GM23338 (cell line): ENCODE measurements at regions not wholly inside any gene's neighbourhood (a gene's known extent, or its start where the extent isn't known, plus 50 kb on each side); places are given as distances from the start of the nearest gene placed in this dataset.

Source experiments
- ATAC-seq: fragments of 200-7000 bp; cut with Tn5 transposase; 3 replicates; pipeline ENCODE4 v1.9.1; 2020
- DNase-seq: peaks from one replicate; pipeline ENCODE4 v3.0.0-alpha.2; 2015; ENCODE audit warnings: low spot score
- H2AFZ ChIP-seq: fragments of 200-600 bp; sonication (generic); 2 replicates; pipeline ENCODE4 v1.8.0; 2016; ENCODE audit warnings: antibody characterized with exemption, mild to moderate bottlenecking, moderate library complexity
- H3F3A ChIP-seq: fragments of 200-600 bp; sonication (generic); replicated peaks from 2 replicates; pipeline ENCODE4 v1.8.0; 2017; ENCODE audit warnings: antibody characterized with exemption, mixed run types, low read depth
- H3K27ac ChIP-seq: fragments of 200-600 bp; sonication (generic); 2 replicates; pipeline ENCODE4 v1.6.1; 2016; ENCODE audit warnings: low read depth
- H3K27me3 ChIP-seq: fragments of 200-600 bp; sonication (generic); 2 replicates; pipeline ENCODE4 v1.8.0; 2016; ENCODE audit warnings: mild to moderate bottlenecking, mixed run types, moderate library complexity; ENCODE audit not compliant: insufficient read depth
- H3K36me3 ChIP-seq: fragments of 200-600 bp; sonication (generic); 2 replicates; pipeline ENCODE4 v1.8.0; 2016; ENCODE audit warnings: mild to moderate bottlenecking; ENCODE audit not compliant: insufficient read depth
- H3K4me1 ChIP-seq: fragments of 200-600 bp; sonication (generic); 2 replicates; pipeline ENCODE4 v1.8.0; 2016; ENCODE audit warnings: mild to moderate bottlenecking, moderate library complexity; ENCODE audit not compliant: insufficient read depth
- H3K4me2 ChIP-seq: fragments of 200-600 bp; sonication (generic); 2 replicates; pipeline ENCODE4 v1.7.1; 2017; ENCODE audit warnings: mixed run types
- H3K4me3 ChIP-seq: fragments of 200-600 bp; sonication (generic); 2 replicates; pipeline ENCODE4 v1.6.1; 2016; ENCODE audit warnings: mixed run types
- H3K79me2 ChIP-seq: fragments of 200-600 bp; sonication (generic); replicated peaks from 2 replicates; pipeline ENCODE4 v1.8.0; 2017; ENCODE audit warnings: mild to moderate bottlenecking; ENCODE audit not compliant: insufficient read depth
- H3K9me2 ChIP-seq: fragments of 200-600 bp; sonication (generic); 2 replicates; pipeline ENCODE4 v1.8.0; 2017; ENCODE audit not compliant: insufficient read depth
- H4K20me1 ChIP-seq: fragments of 200-600 bp; sonication (generic); replicated peaks from 2 replicates; pipeline ENCODE4 v1.8.0; 2017; ENCODE audit warnings: mild to moderate bottlenecking; ENCODE audit not compliant: insufficient read depth
- H3K27ac Mint-ChIP-seq: 2 replicates; pipeline ENCODE4 v1.8.0; 2020; ENCODE audit warnings: inconsistent platforms, mild to moderate bottlenecking, moderate library complexity, mixed read lengths
- H3K27me3 Mint-ChIP-seq: 3 replicates; pipeline ENCODE4 v1.8.0; 2022; ENCODE audit warnings: low read depth, mild to moderate bottlenecking, moderate library complexity, mixed read lengths, inconsistent platforms; ENCODE audit not compliant: insufficient read depth, poor library complexity
- H3K36me3 Mint-ChIP-seq: 3 replicates; pipeline ENCODE4 v1.8.0; 2021; ENCODE audit warnings: low read depth, mild to moderate bottlenecking, inconsistent platforms, moderate library complexity, mixed read lengths
- H3K4me1 Mint-ChIP-seq: 3 replicates; pipeline ENCODE4 v1.8.0; 2020; ENCODE audit warnings: mild to moderate bottlenecking, inconsistent platforms, mixed read lengths
- H3K4me3 Mint-ChIP-seq: 3 replicates; pipeline ENCODE4 v1.8.0; 2021; ENCODE audit warnings: moderate library complexity, mild to moderate bottlenecking, inconsistent platforms, mixed read lengths
- H3K9me3 Mint-ChIP-seq: 3 replicates; pipeline ENCODE4 v1.8.0; 2020; ENCODE audit warnings: moderate library complexity, mild to moderate bottlenecking, inconsistent platforms, mixed read lengths
- CREB1 ChIP-seq: fragments of 250-450 bp; sonication (Bioruptor Pico); IDR thresholded peaks from 2 replicates; pipeline ENCODE4 v1.5.0; 2020; ENCODE audit warnings: low read depth, mild to moderate bottlenecking, moderate library complexity
- NANOG ChIP-seq: IDR thresholded peaks from 2 replicates; pipeline ENCODE4 v1.6.1; 2016; ENCODE audit warnings: antibody characterized with exemption, borderline replicate concordance
- POLR2AphosphoS5 ChIP-seq: IDR thresholded peaks from 2 replicates; pipeline ENCODE4 v1.6.1; 2016; ENCODE audit warnings: antibody characterized with exemption, low read depth
- STAT1 ChIP-seq: IDR thresholded peaks from one replicate; pipeline ENCODE4 v1.6.1; 2016; ENCODE audit warnings: antibody characterized with exemption; ENCODE audit not compliant: unreplicated experiment
- TF ChIP-seq, protein P1 (sequence below): IDR thresholded peaks from one replicate; pipeline ENCODE4 v1.6.1; 2018; ENCODE audit warnings: antibody characterized with exemption; ENCODE audit not compliant: unreplicated experiment
- TF ChIP-seq, protein P2 (sequence below): fragments of 250-450 bp; sonication (Bioruptor Pico); IDR thresholded peaks from 2 replicates; pipeline ENCODE4 v1.5.0; 2020; ENCODE audit warnings: mild to moderate bottlenecking, moderate library complexity

GRCh38 chr1:36565576-36566501, 83.1 kb upstream of the CSF3R start:
- Mint-ChIP-seq H3K27me3 (peaks cover 6% of the 10 kb centered on the region), H3K36me3 (no peaks in the 10 kb centered on the region), H3K4me3 (no peak overlapping the region), H3K27ac (no peak overlapping the region), H3K4me1 (peaks cover 8% of the 10 kb centered on the region; the same call in 2 of the 3 replicates), H3K9me3 (no peaks in the 10 kb centered on the region)
- Histone ChIP-seq H4K20me1 (no peaks in the 10 kb centered on the region), H2AFZ (peak overlapping the region; percentile 82; the same call in 1 of the 2 replicates), H3K4me3 (no peak overlapping the region), H3K27ac (no peak overlapping the region), H3K27me3 (no peaks in the 10 kb centered on the region), H3K4me2 (no peak overlapping the region), H3K79me2 (no peaks in the 10 kb centered on the region), H3K36me3 (no peaks in the 10 kb centered on the region), H3F3A (no peaks in the 10 kb centered on the region), H3K9me2 (no peaks in the 10 kb centered on the region), H3K4me1 (peaks cover 6% of the 10 kb centered on the region; the same call in 1 of the 2 replicates)
- DNase-seq: peak; percentile 49
- TF ChIP-seq POLR2AphosphoS5 (no peak), STAT1 (no peak)
- ATAC-seq: peak; percentile 82

DNA sequence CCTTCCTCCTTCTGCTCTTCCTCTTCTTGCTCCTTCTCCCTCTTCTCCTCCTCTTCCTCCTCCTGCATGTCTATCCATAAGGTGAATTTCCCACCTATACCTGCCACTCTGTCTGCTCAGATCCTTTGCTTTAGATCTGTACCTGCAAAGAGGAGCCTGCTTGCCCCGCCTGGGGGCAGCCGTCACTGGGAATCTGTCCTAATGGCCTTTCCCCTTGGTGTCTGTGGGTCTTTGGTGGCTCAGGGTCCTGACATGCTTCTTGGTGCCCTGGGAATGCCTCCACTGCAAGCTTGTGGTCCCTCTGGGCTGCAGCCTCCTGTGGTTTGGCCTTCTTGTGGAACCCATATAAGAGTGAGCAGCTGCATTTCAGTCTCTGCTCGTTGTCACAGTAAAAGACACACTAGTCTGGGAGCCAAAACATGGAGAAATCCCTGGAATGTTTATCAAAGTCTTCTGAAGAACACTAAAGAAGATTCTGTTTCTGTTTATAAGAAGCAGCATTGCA, 79.5 kb upstream of the CSF3R start:
- no peak overlapping the region for H3K27ac Mint-ChIP-seq
- TF ChIP-seq NANOG: no peak
- TF ChIP-seq CREB1 (CRISPR knock-in tag): no peak
- TF ChIP-seq, protein P1, sequence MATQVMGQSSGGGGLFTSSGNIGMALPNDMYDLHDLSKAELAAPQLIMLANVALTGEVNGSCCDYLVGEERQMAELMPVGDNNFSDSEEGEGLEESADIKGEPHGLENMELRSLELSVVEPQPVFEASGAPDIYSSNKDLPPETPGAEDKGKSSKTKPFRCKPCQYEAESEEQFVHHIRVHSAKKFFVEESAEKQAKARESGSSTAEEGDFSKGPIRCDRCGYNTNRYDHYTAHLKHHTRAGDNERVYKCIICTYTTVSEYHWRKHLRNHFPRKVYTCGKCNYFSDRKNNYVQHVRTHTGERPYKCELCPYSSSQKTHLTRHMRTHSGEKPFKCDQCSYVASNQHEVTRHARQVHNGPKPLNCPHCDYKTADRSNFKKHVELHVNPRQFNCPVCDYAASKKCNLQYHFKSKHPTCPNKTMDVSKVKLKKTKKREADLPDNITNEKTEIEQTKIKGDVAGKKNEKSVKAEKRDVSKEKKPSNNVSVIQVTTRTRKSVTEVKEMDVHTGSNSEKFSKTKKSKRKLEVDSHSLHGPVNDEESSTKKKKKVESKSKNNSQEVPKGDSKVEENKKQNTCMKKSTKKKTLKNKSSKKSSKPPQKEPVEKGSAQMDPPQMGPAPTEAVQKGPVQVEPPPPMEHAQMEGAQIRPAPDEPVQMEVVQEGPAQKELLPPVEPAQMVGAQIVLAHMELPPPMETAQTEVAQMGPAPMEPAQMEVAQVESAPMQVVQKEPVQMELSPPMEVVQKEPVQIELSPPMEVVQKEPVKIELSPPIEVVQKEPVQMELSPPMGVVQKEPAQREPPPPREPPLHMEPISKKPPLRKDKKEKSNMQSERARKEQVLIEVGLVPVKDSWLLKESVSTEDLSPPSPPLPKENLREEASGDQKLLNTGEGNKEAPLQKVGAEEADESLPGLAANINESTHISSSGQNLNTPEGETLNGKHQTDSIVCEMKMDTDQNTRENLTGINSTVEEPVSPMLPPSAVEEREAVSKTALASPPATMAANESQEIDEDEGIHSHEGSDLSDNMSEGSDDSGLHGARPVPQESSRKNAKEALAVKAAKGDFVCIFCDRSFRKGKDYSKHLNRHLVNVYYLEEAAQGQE: no peak
- TF ChIP-seq, protein P2, sequence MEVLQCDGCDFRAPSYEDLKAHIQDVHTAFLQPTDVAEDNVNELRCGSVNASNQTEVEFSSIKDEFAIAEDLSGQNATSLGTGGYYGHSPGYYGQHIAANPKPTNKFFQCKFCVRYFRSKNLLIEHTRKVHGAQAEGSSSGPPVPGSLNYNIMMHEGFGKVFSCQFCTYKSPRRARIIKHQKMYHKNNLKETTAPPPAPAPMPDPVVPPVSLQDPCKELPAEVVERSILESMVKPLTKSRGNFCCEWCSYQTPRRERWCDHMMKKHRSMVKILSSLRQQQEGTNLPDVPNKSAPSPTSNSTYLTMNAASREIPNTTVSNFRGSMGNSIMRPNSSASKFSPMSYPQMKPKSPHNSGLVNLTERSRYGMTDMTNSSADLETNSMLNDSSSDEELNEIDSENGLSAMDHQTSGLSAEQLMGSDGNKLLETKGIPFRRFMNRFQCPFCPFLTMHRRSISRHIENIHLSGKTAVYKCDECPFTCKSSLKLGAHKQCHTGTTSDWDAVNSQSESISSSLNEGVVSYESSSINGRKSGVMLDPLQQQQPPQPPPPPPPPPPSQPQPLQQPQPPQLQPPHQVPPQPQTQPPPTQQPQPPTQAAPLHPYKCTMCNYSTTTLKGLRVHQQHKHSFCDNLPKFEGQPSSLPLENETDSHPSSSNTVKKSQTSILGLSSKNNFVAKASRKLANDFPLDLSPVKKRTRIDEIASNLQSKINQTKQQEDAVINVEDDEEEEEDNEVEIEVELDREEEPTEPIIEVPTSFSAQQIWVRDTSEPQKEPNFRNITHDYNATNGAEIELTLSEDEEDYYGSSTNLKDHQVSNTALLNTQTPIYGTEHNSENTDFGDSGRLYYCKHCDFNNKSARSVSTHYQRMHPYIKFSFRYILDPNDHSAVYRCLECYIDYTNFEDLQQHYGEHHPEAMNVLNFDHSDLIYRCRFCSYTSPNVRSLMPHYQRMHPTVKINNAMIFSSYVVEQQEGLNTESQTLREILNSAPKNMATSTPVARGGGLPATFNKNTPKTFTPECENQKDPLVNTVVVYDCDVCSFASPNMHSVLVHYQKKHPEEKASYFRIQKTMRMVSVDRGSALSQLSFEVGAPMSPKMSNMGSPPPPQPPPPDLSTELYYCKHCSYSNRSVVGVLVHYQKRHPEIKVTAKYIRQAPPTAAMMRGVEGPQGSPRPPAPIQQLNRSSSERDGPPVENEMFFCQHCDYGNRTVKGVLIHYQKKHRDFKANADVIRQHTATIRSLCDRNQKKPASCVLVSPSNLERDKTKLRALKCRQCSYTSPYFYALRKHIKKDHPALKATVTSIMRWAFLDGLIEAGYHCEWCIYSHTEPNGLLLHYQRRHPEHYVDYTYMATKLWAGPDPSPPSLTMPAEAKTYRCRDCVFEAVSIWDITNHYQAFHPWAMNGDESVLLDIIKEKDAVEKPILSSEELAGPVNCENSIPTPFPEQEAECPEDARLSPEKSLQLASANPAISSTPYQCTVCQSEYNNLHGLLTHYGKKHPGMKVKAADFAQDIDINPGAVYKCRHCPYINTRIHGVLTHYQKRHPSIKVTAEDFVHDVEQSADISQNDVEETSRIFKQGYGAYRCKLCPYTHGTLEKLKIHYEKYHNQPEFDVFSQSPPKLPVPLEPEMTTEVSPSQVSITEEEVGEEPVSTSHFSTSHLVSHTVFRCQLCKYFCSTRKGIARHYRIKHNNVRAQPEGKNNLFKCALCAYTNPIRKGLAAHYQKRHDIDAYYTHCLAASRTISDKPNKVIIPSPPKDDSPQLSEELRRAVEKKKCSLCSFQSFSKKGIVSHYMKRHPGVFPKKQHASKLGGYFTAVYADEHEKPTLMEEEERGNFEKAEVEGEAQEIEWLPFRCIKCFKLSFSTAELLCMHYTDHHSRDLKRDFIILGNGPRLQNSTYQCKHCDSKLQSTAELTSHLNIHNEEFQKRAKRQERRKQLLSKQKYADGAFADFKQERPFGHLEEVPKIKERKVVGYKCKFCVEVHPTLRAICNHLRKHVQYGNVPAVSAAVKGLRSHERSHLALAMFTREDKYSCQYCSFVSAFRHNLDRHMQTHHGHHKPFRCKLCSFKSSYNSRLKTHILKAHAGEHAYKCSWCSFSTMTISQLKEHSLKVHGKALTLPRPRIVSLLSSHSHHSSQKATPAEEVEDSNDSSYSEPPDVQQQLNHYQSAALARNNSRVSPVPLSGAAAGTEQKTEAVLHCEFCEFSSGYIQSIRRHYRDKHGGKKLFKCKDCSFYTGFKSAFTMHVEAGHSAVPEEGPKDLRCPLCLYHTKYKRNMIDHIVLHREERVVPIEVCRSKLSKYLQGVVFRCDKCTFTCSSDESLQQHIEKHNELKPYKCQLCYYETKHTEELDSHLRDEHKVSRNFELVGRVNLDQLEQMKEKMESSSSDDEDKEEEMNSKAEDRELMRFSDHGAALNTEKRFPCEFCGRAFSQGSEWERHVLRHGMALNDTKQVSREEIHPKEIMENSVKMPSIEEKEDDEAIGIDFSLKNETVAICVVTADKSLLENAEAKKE (CRISPR knock-in tag): no peak
- no peaks in the 10 kb centered on the region for H3K36me3 Mint-ChIP-seq
- Histone ChIP-seq H4K20me1 (no peaks in the 10 kb centered on the region), H2AFZ (no peak overlapping the region), H3K36me3 (no peaks in the 10 kb centered on the region), H3K27ac (no peak overlapping the region), H3K4me1 (peaks cover 6% of the 10 kb centered on the region; the same call in 1 of the 2 replicates), H3K4me2 (no peak overlapping the region), H3K9me2 (no peaks in the 10 kb centered on the region), H3F3A (no peaks in the 10 kb centered on the region), H3K4me3 (no peak overlapping the region), H3K27me3 (no peaks in the 10 kb centered on the region), H3K79me2 (no peaks in the 10 kb centered on the region)
- H3K27me3 Mint-ChIP-seq: peaks cover 9% of the 10 kb centered on the region
- H3K4me1 Mint-ChIP-seq: peaks cover 8% of the 10 kb centered on the region; the same call in 2 of the 3 replicates
- no peak for DNase-seq
- no peak for ATAC-seq
- no peaks in the 10 kb centered on the region for H3K9me3 Mint-ChIP-seq
- H3K4me3 Mint-ChIP-seq: no peak overlapping the region
